Liver (tissue), 3 donors: ENCODE measurements at regions not wholly inside any gene's neighbourhood (a gene's known extent, or its start where the extent isn't known, plus 50 kb on each side); places are given as distances from the start of the nearest gene placed in this dataset.

Source experiments
- GABPA ChIP-seq, 2 donors: IDR thresholded peaks in 1 of 2; conservative IDR thresholded peaks in 1 of 2; 2 replicates each; pipeline ENCODE4 v1.6.1; 2016; ENCODE audit warnings: antibody characterized with exemption in 2 of 2, mild to moderate bottlenecking in 1 of 2, moderate library complexity in 1 of 2
- HNF4G ChIP-seq: IDR thresholded peaks from 2 replicates; pipeline ENCODE4 v1.6.1; 2016; ENCODE audit warnings: antibody characterized with exemption
- JUND ChIP-seq, 2 donors: IDR thresholded peaks; 2 replicates each; pipeline ENCODE4 v1.6.1; 2016; ENCODE audit warnings: antibody characterized with exemption in 2 of 2
- NR2F2 ChIP-seq: IDR thresholded peaks from 2 replicates; pipeline ENCODE4 v1.6.1; 2016; ENCODE audit warnings: antibody characterized with exemption
- RAD21 ChIP-seq, 2 donors: IDR thresholded peaks; 2 replicates each; pipeline ENCODE4 v1.6.1; 2016; ENCODE audit warnings: antibody characterized with exemption in 2 of 2, mild to moderate bottlenecking in 2 of 2
- SP1 ChIP-seq: IDR thresholded peaks from 2 replicates; pipeline ENCODE4 v1.6.1; 2018; ENCODE audit warnings: antibody characterized with exemption, mild to moderate bottlenecking
- TF ChIP-seq, protein P1 (sequence below): fragments of 150-350 bp; IDR thresholded peaks from 2 replicates; pipeline ENCODE4 v1.5.1; 2017; ENCODE audit warnings: improper control_type of control experiment, low read depth, low read length; ENCODE audit not compliant: missing input control
- TF ChIP-seq, protein P2 (sequence below): IDR thresholded peaks from 2 replicates; pipeline ENCODE4 v1.6.1; 2016; ENCODE audit warnings: antibody characterized with exemption
- TF ChIP-seq, protein P3 (sequence below): IDR thresholded peaks from 2 replicates; pipeline ENCODE4 v1.6.1; 2016; ENCODE audit warnings: antibody characterized with exemption, mild to moderate bottlenecking
- TF ChIP-seq, protein P4 (sequence below): IDR thresholded peaks from 2 replicates; pipeline ENCODE4 v1.6.1; 2016; ENCODE audit warnings: antibody characterized with exemption
- donor health status: healthy.
- donor health status: healthy.

- TF ChIP-seq, protein P1, sequence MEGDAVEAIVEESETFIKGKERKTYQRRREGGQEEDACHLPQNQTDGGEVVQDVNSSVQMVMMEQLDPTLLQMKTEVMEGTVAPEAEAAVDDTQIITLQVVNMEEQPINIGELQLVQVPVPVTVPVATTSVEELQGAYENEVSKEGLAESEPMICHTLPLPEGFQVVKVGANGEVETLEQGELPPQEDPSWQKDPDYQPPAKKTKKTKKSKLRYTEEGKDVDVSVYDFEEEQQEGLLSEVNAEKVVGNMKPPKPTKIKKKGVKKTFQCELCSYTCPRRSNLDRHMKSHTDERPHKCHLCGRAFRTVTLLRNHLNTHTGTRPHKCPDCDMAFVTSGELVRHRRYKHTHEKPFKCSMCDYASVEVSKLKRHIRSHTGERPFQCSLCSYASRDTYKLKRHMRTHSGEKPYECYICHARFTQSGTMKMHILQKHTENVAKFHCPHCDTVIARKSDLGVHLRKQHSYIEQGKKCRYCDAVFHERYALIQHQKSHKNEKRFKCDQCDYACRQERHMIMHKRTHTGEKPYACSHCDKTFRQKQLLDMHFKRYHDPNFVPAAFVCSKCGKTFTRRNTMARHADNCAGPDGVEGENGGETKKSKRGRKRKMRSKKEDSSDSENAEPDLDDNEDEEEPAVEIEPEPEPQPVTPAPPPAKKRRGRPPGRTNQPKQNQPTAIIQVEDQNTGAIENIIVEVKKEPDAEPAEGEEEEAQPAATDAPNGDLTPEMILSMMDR, result no peak
- no peak for TF ChIP-seq RAD21 (IDR thresholded peaks at IDR 0.05)
- TF ChIP-seq, protein P2, sequence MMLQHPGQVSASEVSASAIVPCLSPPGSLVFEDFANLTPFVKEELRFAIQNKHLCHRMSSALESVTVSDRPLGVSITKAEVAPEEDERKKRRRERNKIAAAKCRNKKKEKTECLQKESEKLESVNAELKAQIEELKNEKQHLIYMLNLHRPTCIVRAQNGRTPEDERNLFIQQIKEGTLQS, result no peak
- TF ChIP-seq JUND (IDR thresholded peaks at IDR 0.05), result no peak
- TF ChIP-seq SP1, result no peak
- TF ChIP-seq GABPA (IDR thresholded peaks at IDR 0.05 in 1 of 2, conservative IDR thresholded peaks at IDR 0.05 in 1 of 2), result no peak
- TF ChIP-seq, protein P3, sequence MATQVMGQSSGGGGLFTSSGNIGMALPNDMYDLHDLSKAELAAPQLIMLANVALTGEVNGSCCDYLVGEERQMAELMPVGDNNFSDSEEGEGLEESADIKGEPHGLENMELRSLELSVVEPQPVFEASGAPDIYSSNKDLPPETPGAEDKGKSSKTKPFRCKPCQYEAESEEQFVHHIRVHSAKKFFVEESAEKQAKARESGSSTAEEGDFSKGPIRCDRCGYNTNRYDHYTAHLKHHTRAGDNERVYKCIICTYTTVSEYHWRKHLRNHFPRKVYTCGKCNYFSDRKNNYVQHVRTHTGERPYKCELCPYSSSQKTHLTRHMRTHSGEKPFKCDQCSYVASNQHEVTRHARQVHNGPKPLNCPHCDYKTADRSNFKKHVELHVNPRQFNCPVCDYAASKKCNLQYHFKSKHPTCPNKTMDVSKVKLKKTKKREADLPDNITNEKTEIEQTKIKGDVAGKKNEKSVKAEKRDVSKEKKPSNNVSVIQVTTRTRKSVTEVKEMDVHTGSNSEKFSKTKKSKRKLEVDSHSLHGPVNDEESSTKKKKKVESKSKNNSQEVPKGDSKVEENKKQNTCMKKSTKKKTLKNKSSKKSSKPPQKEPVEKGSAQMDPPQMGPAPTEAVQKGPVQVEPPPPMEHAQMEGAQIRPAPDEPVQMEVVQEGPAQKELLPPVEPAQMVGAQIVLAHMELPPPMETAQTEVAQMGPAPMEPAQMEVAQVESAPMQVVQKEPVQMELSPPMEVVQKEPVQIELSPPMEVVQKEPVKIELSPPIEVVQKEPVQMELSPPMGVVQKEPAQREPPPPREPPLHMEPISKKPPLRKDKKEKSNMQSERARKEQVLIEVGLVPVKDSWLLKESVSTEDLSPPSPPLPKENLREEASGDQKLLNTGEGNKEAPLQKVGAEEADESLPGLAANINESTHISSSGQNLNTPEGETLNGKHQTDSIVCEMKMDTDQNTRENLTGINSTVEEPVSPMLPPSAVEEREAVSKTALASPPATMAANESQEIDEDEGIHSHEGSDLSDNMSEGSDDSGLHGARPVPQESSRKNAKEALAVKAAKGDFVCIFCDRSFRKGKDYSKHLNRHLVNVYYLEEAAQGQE, result no peak
- no peak for TF ChIP-seq NR2F2
- TF ChIP-seq, protein P4, sequence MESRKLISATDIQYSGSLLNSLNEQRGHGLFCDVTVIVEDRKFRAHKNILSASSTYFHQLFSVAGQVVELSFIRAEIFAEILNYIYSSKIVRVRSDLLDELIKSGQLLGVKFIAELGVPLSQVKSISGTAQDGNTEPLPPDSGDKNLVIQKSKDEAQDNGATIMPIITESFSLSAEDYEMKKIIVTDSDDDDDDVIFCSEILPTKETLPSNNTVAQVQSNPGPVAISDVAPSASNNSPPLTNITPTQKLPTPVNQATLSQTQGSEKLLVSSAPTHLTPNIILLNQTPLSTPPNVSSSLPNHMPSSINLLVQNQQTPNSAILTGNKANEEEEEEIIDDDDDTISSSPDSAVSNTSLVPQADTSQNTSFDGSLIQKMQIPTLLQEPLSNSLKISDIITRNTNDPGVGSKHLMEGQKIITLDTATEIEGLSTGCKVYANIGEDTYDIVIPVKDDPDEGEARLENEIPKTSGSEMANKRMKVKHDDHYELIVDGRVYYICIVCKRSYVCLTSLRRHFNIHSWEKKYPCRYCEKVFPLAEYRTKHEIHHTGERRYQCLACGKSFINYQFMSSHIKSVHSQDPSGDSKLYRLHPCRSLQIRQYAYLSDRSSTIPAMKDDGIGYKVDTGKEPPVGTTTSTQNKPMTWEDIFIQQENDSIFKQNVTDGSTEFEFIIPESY, result no peak
- no peak for TF ChIP-seq HNF4G
These were observed 699.0 kb downstream of the BRINP1 start for GRCh38 chr9:118670011-118670953.
